NCI-H82 (cell line): ENCODE measurements at regions not wholly inside any gene's neighbourhood (a gene's known extent, or its start where the extent isn't known, plus 50 kb on each side); places are given as distances from the start of the nearest gene placed in this dataset.
"Not testable (repeated sequence)": the region's sequence is repeated elsewhere in the genome, so short reads cannot be mapped to it uniquely, and the experiment has no call there.

ENCODE experiments used
- DNase-seq: peaks from one replicate; lab custom pipeline; 2025; lab: John Stamatoyannopoulos, UW

- DNase-seq, result no peak
Measured at GRCh38 chr2:187991389-187991788, 300.3 kb upstream of the GULP1 start.

GRCh38 chr2:187994464-187995331 is 297.0 kb upstream of the GULP1 start:
- peak; percentile 93 for DNase-seq

- no peak for DNase-seq
Measured at GRCh38 chr2:187995556-187995955, 296.1 kb upstream of the GULP1 start.

GRCh38 chr2:187996630-187997029 is 295.0 kb upstream of the GULP1 start:
- no peak for DNase-seq

GRCh38 chr2:188000189-188000588 is 291.5 kb upstream of the GULP1 start:
- no peak for DNase-seq

- DNase-seq, result no peak
Measured at GRCh38 chr2:188003800-188004199, 287.9 kb upstream of the GULP1 start.

GRCh38 chr2:188013767-188014166 is 277.9 kb upstream of the GULP1 start:
- DNase-seq, result no peak

- DNase-seq, result no peak
Measured at GRCh38 chr2:188016917-188017316, 274.8 kb upstream of the GULP1 start.

- DNase-seq, result no peak
Measured at GRCh38 chr2:188022389-188022788, 269.3 kb upstream of the GULP1 start.

- no peak for DNase-seq
Measured at GRCh38 chr2:188023035-188023434, 268.6 kb upstream of the GULP1 start.

- DNase-seq, result no peak
Measured at GRCh38 chr2:188024811-188025210, 266.9 kb upstream of the GULP1 start.

GRCh38 chr2:188028739-188029138 is 262.9 kb upstream of the GULP1 start:
- DNase-seq, result no peak

- no peak for DNase-seq
Measured at GRCh38 chr2:188032306-188032705, 259.4 kb upstream of the GULP1 start.

GRCh38 chr2:188032786-188033185 is 258.9 kb upstream of the GULP1 start:
- DNase-seq, result no peak

GRCh38 chr2:188033240-188033639 is 258.4 kb upstream of the GULP1 start:
- not testable (repeated sequence) for DNase-seq

- not testable (repeated sequence) for DNase-seq
Measured at GRCh38 chr2:188034102-188034501, 257.6 kb upstream of the GULP1 start.

GRCh38 chr2:188035377-188035776 is 256.3 kb upstream of the GULP1 start:
- not testable (repeated sequence) for DNase-seq

- DNase-seq, result not testable (repeated sequence)
Measured at GRCh38 chr2:188036786-188037185, 254.9 kb upstream of the GULP1 start.

- DNase-seq, result no peak
Measured at GRCh38 chr2:188039307-188039706, 252.4 kb upstream of the GULP1 start.

GRCh38 chr2:188042412-188042811 is 249.3 kb upstream of the GULP1 start:
- DNase-seq, result no peak

GRCh38 chr2:188045016-188045415 is 246.7 kb upstream of the GULP1 start:
- no peak for DNase-seq

- no peak for DNase-seq
Measured at GRCh38 chr2:188046437-188046836, 245.2 kb upstream of the GULP1 start.

- DNase-seq, result no peak
Measured at GRCh38 chr2:188047735-188048134, 243.9 kb upstream of the GULP1 start.

- DNase-seq, result no peak
Measured at GRCh38 chr2:188050726-188051125, 240.9 kb upstream of the GULP1 start.
